Caco-2 (cell line): ENCODE measurements at regions not wholly inside any gene's neighbourhood (a gene's known extent, or its start where the extent isn't known, plus 50 kb on each side); places are given as distances from the start of the nearest gene placed in this dataset.

ENCODE experiments used
- BruUV-seq: library from RNA; stranded (reverse); fragments of 400-500 nt; replicated peaks from 2 replicates; lab custom pipeline; 2021; lab: Mats Ljungman, UMichigan
- CTCF ChIA-PET: fragments of 300-600 bp; sonication (Branson Sonifier 250); formaldehyde crosslinking; loops from one replicate; lab custom pipeline; 2022; ENCODE audit warnings: antibody characterized with exemption; lab: Charles Lee
- POLR2A ChIA-PET: fragments of 300-600 bp; sonication (Branson Sonifier 250); formaldehyde crosslinking; loops from one replicate; lab custom pipeline; 2022; ENCODE audit warnings: antibody characterized with exemption; lab: Charles Lee
- DNase-seq, 2 experiments: peaks; one replicate each; pipeline versions ENCODE4 v3.0.0 to v3.0.0-alpha.2; 2020 to 2022
- H3K27me3 ChIP-seq: replicated peaks from 2 replicates; pipeline ENCODE4 v1.6.0; 2011; ENCODE audit warnings: low read length; ENCODE audit not compliant: control insufficient read depth, insufficient read depth
- H3K36me3 ChIP-seq: 2 replicates; pipeline ENCODE4 v1.5.1; 2011; ENCODE audit warnings: low read length; ENCODE audit not compliant: control insufficient read depth, insufficient read depth
- H3K4me1 ChIP-seq: fragments of 250-450 bp; sonication (Bioruptor Pico); 2 replicates; pipeline ENCODE4 v1.5.1; 2020; ENCODE audit warnings: mild to moderate bottlenecking
- H3K4me3 ChIP-seq: 2 replicates; pipeline ENCODE4 v1.5.1; 2011; ENCODE audit warnings: low read depth, mild to moderate bottlenecking, control low read depth, low read length
- H3K9me3 ChIP-seq: fragments of 250-450 bp; sonication (Bioruptor Pico); 2 replicates; pipeline ENCODE4 v1.5.1; 2020; ENCODE audit warnings: mild to moderate bottlenecking, moderate library complexity
- H3K27ac Mint-ChIP-seq: one replicate; pipeline ENCODE4 v1.8.0; 2022; ENCODE audit warnings: mixed read lengths; ENCODE audit not compliant: unreplicated experiment
- H3K27me3 Mint-ChIP-seq: one replicate; pipeline ENCODE4 v1.8.0; 2022; ENCODE audit warnings: mixed read lengths; ENCODE audit not compliant: insufficient read depth, unreplicated experiment
- H3K36me3 Mint-ChIP-seq: one replicate; pipeline ENCODE4 v1.8.0; 2022; ENCODE audit warnings: mild to moderate bottlenecking, mixed read lengths; ENCODE audit not compliant: insufficient read depth, unreplicated experiment
- H3K4me1 Mint-ChIP-seq: one replicate; pipeline ENCODE4 v1.8.0; 2022; ENCODE audit warnings: low read depth, mixed read lengths; ENCODE audit not compliant: unreplicated experiment
- H3K4me3 Mint-ChIP-seq: one replicate; pipeline ENCODE4 v1.8.0; 2022; ENCODE audit warnings: mild to moderate bottlenecking, moderate library complexity, mixed read lengths; ENCODE audit not compliant: unreplicated experiment
- H3K9me3 Mint-ChIP-seq: one replicate; pipeline ENCODE4 v1.8.0; 2022; ENCODE audit warnings: mixed read lengths; ENCODE audit not compliant: unreplicated experiment
- CTCF ChIP-seq, 2 experiments: fragments of 200-600 bp in 1 of 2; IDR thresholded peaks; 1 replicate in 1 of 2; 2 replicates in 1 of 2; pipeline versions ENCODE4 v1.5.1 to v1.8.0; 2011 to 2022; ENCODE audit warnings: antibody characterized with exemption in 1 of 2, control low read depth in 1 of 2, inconsistent platforms in 1 of 2, low read depth in 1 of 2, low read length in 1 of 2, mild to moderate bottlenecking in 1 of 2, moderate library complexity in 1 of 2; ENCODE audit not compliant: insufficient read depth in 1 of 2, severe bottlenecking in 1 of 2, unreplicated experiment in 1 of 2
- intact Hi-C: fragments of 100-400 bp; cut with micrococcal nuclease; formaldehyde crosslinking; loops from one replicate; pipeline ENCODE4 v1.10.0; 2022; ENCODE audit not compliant: unreplicated experiment

GRCh38 chr6:167526465-167527368 lies 201.8 kb downstream of the TTLL2 start:
- no peaks in the 10 kb centered on the region for H3K36me3 ChIP-seq
- no TSS peak for BruUV-seq
- Mint-ChIP-seq H3K36me3 (no peaks in the 10 kb centered on the region), H3K27ac (no peak overlapping the region), H3K4me1 (peaks cover 12% of the 10 kb centered on the region), H3K9me3 (no peaks in the 10 kb centered on the region), H3K4me3 (no peak overlapping the region), H3K27me3 (no peaks in the 10 kb centered on the region)
- intact Hi-C loops = no loop called here
- no peak overlapping the region for H3K4me3 ChIP-seq
- no peaks in the 10 kb centered on the region for H3K9me3 ChIP-seq
- no peak for DNase-seq
- ChIA-PET CTCF (no interaction called here), POLR2A (no interaction called here)
- no peak for TF ChIP-seq CTCF (IDR thresholded peaks at IDR 0.05; ENCODE audit: insufficient read depth in 1 of 2, low read depth in 1 of 2, low read length in 1 of 2, severe bottlenecking in 1 of 2, unreplicated experiment in 1 of 2)
- H3K27me3 ChIP-seq = no peaks in the 10 kb centered on the region
- no peaks in the 10 kb centered on the region for H3K4me1 ChIP-seq

GRCh38 chr6:167528239-167528638 lies 203.4 kb downstream of the TTLL2 start:
- H3K9me3 ChIP-seq = no peaks in the 10 kb centered on the region
- no peak overlapping the region for H3K27ac Mint-ChIP-seq
- H3K4me1 ChIP-seq = no peaks in the 10 kb centered on the region
- H3K27me3 Mint-ChIP-seq = no peaks in the 10 kb centered on the region
- no peak overlapping the region for H3K4me3 Mint-ChIP-seq
- CTCF ChIA-PET = no interaction called here
- no peak for TF ChIP-seq CTCF (IDR thresholded peaks at IDR 0.05; ENCODE audit: insufficient read depth in 1 of 2, low read depth in 1 of 2, low read length in 1 of 2, severe bottlenecking in 1 of 2, unreplicated experiment in 1 of 2)
- no peaks in the 10 kb centered on the region for H3K27me3 ChIP-seq
- intact Hi-C loops = no loop called here
- POLR2A ChIA-PET = no interaction called here
- H3K4me3 ChIP-seq = no peak overlapping the region
- H3K36me3 ChIP-seq = no peaks in the 10 kb centered on the region
- no peaks in the 10 kb centered on the region for H3K9me3 Mint-ChIP-seq
- peaks cover 12% of the 10 kb centered on the region for H3K4me1 Mint-ChIP-seq
- H3K36me3 Mint-ChIP-seq = no peaks in the 10 kb centered on the region
- DNase-seq = no peak
- no TSS peak for BruUV-seq

GRCh38 chr6:167528976-167529375 lies 204.1 kb downstream of the TTLL2 start:
- Histone ChIP-seq H3K36me3 (no peaks in the 10 kb centered on the region), H3K27me3 (no peaks in the 10 kb centered on the region), H3K4me3 (no peak overlapping the region), H3K9me3 (no peaks in the 10 kb centered on the region), H3K4me1 (no peaks in the 10 kb centered on the region)
- no peak overlapping the region for H3K27ac Mint-ChIP-seq
- intact Hi-C loops = no loop called here
- CTCF ChIA-PET = no interaction called here
- POLR2A ChIA-PET = no interaction called here
- BruUV-seq = no TSS peak
- no peak for DNase-seq
- TF ChIP-seq CTCF (IDR thresholded peaks at IDR 0.05; ENCODE audit: insufficient read depth in 1 of 2, low read depth in 1 of 2, low read length in 1 of 2, severe bottlenecking in 1 of 2, unreplicated experiment in 1 of 2) = no peak
- H3K9me3 Mint-ChIP-seq = no peaks in the 10 kb centered on the region
- peaks cover 12% of the 10 kb centered on the region for H3K4me1 Mint-ChIP-seq
- no peaks in the 10 kb centered on the region for H3K36me3 Mint-ChIP-seq
- H3K27me3 Mint-ChIP-seq = no peaks in the 10 kb centered on the region
- H3K4me3 Mint-ChIP-seq = no peak overlapping the region
